ENCODE measurements at regions not wholly inside any gene's neighbourhood (a gene's known extent, or its start where the extent isn't known, plus 50 kb on each side); places are given as distances from the start of the nearest gene placed in this dataset.

DNA sequence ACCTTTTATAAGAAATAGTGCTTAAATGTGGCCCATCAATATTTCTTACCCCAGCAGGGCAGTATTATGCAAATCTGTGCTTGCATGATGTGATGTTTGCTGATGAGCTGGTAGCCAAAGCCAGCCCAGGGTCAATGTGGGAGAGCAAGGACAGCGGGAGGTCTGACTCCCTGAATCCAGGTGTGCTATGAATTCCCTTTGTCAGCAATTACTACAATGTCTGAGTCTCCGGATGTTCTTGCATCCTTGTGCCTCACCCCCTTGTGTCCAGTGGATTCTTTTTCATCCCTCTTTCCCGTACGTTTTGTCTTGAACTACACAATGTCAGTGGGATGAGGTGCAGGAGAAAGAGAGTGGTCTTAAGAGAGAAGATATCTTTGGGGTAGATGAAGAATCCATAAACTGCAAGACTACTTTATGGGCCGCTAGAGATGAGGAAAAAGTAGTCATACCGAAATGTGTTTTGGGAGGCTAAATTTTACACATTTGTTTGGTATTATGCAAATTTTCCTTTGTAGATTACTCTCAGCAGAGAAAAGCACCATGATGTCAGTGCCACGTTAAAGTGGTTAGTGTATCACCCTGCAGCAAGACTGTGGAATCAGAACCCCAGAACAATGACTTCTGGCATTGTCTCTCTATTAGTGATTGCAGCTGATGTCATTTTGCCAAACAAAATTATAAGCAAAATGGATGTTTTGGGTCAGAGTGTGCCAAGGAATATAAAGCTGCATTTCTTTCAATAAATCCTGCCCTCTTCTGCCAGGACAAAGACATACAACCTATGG, 53.5 kb upstream of the TSHZ3 start:
- no peak for DNase-seq

DNA sequence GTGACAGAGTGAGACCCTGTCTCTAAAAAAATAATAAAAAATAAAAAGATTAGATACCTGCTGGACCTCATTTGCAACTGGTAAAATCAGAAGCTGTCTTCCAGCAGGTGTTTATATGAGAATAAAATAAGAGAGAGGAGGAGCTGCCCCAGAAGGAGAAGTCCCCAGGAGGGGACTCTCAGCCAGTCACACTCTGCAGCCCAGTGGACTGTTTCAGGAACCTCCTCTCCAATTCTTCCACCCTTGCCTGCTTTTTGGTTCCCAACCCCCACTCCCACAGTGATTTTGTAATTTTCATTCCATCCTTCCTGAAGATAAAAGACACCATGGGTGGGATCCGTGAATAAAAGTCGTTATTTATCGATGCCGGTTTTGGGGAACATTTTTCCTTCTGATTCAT, 56.9 kb upstream of the TSHZ3 start:
- DNase-seq = no peak

DNA sequence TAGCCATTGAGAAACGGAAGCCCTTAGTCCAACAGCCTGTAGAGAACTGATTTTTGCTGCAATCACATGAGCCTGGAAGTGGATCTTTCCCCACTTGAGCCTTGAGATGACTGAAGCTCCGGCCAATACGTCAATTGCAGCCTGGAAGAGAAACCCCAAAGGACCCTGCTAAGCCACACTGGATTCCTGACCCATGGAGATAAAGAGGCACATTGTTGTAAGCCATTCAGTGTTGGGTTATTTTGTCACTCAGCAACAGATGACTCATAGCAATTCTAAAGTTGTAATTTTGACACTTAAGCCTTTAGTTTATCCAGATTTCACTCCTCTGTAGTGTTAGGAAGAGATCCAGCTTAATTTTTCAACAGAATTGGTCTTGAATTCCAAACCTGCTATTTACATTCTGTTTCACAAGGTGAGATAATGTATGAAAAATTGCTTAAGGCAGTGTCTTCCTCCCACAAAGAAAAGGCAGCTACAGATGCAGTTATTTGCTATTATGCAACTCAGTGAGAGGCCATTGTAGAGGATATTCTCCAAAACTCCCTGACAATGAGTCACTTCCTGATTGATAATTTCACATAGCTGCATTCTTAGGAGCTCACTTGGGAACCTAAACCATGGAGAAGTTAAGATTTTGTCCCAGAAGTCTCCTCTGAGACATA, 59.4 kb upstream of the TSHZ3 start:
- no peak for DNase-seq

DNA sequence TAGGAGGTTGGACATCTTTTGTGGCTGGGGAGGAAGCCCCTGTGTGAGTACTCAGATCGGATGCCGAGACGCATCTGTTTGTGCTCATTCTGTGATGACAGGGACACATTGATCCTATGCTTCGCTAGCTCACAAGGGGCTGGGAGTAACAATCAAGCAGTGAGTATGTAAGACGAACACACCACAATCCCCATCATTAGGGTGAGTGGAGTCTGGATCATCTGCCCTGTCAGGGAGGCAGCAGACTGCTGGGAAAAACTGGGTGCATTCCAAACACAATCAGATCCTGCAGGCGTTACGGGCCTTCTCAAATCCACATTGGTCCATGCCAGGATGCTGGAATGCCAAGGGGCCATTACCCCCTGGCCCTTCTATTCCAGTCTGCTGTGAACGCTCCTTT, 64.1 kb upstream of the TSHZ3 start:
- DNase-seq = no peak

DNA sequence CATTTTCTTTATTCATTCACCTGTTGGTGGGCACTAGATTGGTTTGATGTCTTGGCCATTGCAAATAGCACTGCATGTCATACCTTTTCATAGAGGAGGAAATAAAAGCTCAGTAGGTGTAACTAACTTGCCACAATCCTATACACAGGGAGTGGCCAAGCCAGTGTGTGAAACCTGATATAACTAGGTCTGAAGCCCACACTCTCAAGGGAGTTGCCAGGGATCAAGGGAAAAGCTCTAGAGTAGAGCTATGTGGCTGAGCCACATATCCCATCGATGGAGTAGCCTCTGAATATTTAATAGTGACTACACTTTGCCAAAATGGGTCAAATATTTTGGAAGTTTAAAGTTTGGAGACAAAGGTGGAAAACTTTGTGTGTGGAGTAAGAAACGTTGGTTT, 66.1 kb upstream of the TSHZ3 start:
- no peak for DNase-seq

DNA sequence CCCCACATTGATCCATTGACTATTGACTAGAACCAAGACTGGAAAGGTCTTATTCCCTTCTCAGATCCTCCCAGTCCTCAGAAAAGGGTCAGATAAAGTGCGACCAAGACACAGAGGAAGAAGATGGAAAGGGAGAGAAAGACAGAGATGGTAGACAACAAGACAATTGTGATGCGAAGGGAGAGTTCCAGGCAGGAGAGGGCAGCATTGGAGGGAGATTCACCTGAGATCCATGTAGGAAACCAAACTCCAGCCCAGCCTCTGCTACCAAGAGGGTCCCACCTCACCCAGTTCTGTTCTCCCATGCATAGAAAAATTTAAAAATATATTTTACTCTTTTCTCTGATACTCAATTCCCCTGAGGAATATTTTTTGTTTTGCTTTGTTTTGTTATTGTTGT, 67.3 kb upstream of the TSHZ3 start:
- DNase-seq = no peak

DNA sequence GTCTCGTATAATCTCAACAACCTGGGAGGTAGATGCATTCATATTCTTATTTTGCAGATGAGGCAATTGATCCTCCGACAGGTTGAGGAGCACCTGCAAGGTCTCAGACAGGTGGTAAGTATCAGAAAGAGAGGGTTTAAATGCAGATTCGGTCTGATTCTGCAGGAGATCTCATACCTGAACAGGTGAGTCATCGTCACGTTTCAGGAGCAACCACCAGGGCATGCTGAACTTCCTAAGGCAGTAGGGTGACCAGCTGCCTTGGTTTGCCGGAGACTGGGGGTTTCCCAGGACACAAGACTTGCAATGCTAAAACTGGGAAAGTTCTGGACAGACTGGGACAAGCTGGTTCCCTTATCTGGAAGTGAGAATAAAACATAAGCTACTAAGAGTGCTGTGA, 68.8 kb upstream of the TSHZ3 start:
- DNase-seq = no peak

DNA sequence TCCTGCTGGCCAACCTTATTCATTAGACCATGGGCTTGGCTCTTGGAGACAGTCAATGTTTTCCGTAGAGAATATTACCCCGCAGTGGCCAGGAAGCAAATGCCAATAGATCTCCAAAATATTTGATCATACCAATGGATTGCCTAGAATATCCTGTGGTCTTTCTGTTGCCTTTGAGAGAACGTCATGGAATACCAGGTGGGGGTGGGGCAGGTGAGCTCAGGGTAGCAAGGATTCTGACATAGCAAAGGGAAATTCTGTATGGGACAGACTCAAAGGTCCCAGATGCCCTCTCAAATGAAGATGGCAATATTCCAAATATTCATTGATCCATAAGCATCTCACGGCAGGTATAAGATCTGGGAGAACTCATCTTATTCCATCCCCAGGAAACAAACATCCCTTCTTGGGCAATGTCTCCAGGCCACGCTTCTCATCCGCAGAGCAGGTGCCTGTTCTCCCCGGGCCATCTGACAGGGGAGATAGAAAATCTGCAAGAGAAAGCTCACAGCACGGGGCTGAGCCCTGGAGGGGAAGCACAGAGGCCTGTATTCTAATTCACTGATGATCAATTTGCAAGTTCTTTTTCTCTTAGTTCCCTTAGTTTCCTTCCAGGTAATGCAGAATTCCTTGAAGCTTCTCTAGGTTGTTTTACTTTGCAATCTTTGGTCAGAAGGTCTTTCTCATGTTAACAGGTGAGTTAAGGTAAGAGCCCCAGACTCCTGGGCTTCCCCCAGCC, 69.6 kb upstream of the TSHZ3 start:
- DNase-seq = no peak

DNA sequence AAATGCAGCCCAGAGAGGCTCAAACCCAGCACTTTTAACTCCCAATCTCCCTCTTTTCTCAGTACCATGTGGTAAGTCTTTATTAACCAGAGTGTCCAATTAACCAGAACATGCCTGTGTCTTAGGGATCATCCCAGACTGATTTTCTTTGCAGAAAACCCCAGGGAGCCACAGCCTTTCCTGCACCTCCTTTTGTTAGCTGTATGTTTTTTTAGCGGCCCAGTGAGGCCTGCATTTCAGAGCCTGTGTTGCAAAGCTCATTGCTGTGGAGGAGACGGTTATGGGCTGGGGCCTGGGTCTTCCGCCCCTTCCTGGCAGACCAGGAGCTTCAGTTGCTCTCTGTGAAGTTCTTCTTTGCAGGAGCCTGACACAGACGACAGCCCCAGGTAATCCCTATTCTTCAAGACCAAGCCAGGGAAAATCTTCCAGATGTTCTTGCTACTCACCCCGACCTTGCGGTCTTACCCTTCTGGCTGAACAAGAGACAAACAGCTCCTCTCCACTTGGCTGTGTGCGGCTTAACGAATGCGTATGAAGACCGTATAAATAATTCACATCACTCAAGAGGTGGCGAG, 70.7 kb upstream of the TSHZ3 start:
- no peak for DNase-seq

DNA sequence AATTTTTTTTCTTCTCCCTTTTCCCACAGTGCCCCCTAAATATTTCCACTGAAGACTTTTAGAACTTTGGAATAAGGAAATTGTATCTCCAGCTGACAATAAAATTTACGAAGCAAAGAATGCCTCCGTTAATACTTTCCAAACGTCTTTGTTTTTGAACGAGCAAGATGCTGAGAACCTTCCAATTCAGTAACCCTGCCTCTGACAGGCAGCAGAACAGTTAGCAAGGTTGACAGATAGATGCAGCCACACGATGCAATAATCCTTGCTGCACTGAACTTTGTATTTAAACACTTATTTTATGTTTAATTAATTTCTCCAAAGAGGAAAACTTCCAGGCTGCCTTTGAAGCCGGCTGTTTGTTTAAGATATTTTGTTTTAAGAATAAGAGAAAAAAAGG, 71.8 kb upstream of the TSHZ3 start:
- DNase-seq = no peak

DNA sequence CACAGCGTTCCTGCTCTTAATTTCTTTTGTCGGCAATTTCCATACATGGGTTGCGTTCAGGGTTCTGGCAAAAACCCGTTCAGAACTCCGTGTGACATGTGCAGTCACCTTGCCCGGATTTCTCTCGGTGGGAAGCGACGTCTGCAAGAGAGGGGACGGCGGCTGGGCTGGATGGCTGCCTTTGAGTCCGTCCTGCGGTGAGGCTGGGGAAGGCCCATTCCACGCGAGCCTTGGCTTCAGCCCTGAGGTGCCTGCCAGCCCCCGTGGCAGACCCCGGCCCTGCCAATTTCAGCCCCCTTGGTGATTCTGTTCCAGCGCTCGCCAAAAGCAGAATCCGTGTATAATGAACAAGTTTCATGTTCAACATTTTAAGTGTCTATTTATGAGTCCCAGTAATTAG, 72.6 kb upstream of the TSHZ3 start:
- no peak for DNase-seq

DNA sequence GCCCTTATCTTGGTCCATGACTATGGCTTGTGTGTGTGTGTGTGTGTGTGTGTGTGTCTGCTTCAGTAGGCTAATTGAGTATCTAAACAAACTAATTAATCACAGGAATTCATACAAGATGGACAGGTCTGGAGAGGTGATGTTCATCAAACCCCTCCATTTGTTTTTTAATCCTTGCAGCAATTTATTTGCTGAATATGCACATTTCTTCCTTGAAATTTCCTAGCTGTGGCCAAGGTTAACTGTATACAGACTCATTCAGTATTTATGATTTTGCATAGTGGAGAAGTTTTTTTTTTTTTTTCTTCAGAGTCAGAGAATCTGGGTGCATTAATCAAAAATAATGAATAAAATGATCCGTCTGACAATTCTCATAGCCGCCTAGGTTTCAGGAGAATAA, 74.7 kb upstream of the TSHZ3 start:
- DNase-seq = no peak

DNA sequence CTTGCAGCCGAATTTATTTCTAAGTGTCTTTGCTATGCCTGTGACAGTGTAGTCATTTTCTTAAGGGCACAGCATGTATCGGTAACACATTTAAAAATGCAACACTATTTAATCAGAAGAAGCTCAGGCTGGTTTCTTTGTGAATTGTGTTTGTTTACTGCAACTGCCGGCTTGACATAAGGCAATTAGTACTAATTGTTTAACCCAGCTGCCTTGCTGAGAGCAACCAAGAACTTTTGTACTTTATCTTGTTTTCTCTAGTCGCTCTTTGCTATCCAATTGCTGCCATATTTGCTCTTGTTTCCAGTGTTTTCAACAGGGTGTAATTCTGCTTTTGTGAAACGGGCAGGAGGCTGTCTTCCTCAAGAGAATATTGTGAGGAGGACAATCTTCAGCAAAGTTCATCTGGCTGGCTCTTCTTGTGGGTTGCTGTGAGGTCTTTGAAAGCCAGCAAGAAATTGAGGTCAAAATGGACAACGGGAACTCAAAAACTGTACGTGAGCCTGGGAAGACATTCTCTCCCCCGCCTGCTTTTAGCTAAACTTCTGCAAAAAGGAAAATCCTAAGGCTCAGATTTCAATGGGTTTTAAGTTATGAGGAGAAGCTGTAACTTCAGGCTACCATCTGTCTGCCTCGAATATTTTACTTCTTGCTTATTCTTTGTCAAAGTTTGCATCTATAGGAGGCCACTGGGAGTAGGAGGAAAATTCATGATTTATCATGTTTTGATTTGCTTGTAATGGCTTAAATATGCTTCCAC, 75.8 kb upstream of the TSHZ3 start:
- DNase-seq = no peak

DNA sequence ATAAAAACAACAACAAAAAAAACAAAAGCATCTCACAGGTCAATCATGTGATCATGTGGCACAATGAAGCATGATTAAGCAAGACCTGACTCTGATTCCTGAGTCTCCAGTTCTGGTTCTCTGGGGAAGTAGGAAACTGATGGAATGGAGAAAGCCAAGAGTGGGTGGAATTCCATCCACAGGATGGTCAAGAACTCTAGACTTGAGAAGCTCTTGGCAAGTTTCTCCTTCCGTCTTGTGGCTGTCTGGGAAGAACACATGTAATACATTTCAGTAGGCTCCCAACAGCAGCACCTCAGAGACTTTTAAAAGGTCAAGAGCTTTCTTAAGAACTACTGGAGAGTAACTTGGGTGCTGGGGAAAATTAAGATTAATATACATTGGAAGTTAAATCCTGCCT, 78.6 kb upstream of the TSHZ3 start:
- no peak for DNase-seq

DNA sequence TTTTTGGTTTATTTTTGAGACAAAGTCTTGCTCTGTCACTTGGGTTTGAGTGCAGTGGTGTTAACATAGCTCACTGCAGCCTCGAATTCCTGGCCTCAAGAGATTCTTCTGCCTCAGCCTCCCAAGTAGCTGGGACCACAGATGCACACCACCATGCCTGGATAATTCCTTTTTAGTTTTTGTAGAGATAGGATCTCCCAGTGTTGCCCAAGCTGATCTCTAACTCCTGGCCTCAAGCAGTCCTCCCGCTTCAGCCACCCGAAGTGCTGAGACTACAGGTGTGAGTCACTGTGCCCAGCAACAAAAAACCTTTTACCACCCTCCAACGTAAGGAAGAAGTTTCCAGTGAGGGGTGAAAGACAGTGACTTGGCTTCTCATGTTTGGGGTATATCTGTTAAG, 81.1 kb upstream of the TSHZ3 start:
- no peak for DNase-seq

DNA sequence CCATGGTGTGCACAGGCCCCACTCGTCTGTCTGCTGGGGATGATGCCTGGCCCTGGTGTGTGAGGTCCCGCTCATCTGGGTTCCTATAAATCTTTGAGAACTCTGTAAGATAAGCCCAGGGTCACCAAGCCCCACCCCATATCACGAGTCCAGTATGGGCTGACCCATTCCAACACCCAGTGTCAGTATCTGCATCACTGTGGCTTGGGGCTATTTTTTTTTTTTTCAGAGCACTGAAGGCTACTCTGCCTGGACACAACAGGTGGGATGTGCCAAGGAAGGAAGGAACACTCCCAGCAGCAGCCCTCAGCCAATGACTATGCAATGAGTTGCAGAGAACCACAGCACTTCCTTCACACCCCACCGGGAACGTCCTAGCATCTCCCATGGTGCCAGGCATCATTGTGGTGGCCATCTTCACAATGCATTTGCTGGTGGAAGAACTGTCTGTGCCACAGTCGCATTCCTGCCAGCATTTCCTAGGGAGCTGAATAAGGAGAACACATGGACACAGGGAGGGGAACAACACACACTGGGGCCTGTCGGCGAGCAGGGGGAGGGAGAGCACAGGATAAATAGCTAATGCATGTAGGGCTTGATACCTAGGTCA, 83.1 kb upstream of the TSHZ3 start:
- no peak for DNase-seq

DNA sequence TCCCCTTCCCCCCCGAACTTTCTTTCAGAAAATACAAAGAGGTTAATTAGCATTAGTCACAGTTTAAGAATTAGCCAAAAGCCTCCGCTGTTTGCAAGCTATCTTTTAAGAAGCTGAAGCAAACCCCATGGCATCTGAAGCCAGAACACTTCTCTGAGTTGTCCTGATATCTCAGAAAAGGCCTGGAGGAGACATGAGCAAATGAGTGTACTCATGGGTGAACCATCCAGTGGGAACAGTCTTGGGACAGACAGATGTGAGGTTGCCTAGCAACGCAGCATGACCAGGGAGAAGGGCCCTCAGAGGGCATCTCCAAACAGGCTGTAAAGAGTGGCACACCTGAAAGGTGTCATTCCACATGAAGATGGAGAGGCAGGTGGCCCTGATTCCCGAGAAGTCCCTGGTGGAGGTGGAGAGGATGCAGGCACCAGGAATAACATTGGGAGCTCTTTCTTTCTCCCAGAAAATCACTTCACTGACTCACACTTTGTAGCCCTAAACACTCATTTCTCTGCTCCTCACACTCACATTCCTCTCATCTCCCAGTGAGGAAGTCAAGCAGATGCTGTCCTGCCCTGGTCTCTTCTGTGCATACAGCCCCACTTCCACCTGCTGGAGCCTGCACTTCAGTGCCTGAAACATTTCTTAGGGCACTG, 87.0 kb upstream of the TSHZ3 start:
- no peak for DNase-seq

DNA sequence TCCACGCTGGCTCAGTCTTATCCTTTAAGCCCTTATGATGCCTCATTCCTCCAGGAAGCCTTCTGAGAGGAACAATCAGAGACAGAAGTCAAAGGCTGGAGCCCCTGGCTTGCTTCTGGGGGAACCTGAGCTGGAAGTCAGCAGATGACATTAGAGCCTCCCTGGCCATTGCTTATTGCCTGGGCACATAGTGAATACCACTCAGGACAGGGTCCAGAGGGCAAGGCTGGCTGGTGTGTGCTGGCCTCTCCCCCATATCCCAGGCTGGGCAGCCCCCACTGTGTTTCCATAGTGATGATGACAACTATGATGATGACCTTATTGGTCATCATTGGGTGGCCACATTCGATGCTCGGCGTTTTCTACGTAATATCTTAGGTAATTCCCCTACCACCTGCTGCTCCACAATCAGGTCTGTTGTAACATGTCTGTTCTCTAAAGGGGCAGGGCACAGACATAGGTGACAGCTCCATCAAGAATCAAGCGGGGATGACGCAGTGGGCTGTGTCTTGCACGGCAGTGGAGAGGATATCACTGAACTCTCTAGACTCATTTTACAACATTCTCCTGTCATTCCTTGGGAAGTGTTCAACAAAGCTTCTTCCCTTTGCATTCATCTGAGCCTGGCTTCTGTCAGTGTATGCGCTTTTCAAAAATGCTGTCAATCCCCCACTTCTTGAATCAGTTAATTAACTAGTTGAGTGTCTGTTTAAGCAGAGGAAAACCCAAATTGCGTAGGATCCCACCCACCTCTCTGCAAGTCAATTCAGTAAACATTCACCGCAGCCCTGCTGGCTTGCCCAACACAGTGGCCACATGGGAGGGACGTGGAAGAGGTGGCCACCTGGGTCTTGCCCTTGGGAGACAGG, 89.4 kb upstream of the TSHZ3 start:
- no peak for DNase-seq

DNA sequence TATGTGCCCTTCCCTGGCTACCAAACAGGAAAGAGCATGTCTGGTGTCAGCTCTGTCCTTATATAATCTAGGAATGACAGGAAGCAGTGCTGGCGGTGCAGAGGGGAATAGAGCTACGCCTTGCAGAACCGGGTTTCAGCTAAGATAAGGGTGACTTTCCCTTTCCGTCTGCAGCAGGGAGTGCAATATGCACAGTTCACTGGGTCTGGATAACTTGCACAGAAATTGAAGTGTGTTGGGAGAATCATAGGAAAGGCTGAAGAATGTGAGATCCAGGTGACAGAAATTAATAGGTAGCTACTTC, 90.0 kb upstream of the TSHZ3 start:
- DNase-seq = no peak

DNA sequence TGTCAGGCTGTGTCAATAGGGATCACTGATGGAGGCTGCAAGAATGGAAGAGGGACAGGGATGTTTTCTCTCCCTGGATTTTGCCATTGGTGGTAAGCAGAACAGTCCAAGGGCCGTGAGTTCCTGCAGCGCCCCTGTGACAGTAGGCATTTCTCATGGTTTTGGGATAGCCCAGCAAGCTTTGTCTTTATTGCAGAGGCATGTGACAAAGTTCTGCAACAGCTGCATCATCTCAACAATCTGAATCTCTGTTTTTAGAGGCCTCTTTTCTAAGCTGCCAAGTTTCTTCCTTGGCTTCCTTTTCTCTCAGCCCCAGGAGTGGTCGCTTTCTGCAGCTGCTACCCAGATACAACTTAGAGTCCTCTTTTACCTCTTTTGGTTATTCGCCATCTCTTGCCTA, 95.7 kb upstream of the TSHZ3 start:
- DNase-seq = no peak

DNA sequence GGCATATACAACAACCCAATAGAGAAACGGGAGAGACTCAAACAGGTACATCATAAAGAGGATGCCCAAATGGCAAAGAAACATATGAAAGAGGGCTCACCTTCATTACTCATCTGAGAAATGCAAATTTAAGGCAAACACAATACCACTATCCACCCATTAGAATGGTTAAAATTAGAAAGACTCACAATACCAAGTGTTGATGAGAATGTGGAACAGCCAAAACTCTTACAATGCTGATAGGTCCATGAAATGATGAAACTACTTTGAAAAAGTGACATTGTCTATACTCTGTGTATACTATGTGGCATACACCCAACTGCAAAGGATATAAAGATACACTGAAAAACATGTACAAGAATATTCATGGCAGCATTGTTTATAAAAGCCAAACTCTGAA, 96.2 kb upstream of the TSHZ3 start:
- no peak for DNase-seq

Measured in activated CD4-positive, alpha-beta T cell treated with anti-CD3 and anti-CD28 coated beads for 4 hours (primary cell).